IMR-90 (cell line): ENCODE measurements at regions not wholly inside any gene's neighbourhood (a gene's known extent, or its start where the extent isn't known, plus 50 kb on each side); places are given as distances from the start of the nearest gene placed in this dataset.

ENCODE experiments used
- POLR2A ChIP-seq: IDR thresholded peaks from 2 replicates; pipeline ENCODE4 v1.6.1; 2012; ENCODE audit warnings: mild to moderate bottlenecking, low read depth, low read length
- RAD21 ChIP-seq: IDR thresholded peaks from 2 replicates; pipeline ENCODE4 v1.6.1; 2012; ENCODE audit warnings: low read length, improper control_type of control experiment
- TF ChIP-seq, protein P1 (sequence below): conservative IDR thresholded peaks from 2 replicates; pipeline ENCODE4 v1.5.1; 2012; ENCODE audit warnings: mild to moderate bottlenecking, low read depth, low read length, improper control_type of control experiment

DNA sequence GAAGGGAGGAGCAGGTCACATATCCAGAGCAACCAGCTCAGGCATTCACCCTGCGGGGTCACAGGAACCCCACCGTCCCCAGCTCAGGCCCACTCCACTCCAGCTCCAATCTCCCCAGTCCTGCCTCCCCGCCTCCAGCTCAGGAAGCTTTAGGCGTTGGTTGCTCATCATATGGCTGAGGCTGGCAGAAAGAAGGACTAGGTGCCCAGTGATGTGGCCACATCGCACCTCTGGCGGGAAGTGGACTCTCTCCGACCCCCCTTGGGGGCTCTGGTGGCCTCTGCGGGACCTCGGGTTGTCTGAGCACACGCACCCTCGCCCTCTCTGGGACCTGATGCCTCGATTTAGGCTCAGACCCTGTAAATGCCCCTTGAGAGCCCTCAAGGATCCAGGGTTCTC, 187.7 kb downstream of the ZFP36L2 start:
- TF ChIP-seq POLR2A (no peak), RAD21 (no peak)
- TF ChIP-seq, protein P1, sequence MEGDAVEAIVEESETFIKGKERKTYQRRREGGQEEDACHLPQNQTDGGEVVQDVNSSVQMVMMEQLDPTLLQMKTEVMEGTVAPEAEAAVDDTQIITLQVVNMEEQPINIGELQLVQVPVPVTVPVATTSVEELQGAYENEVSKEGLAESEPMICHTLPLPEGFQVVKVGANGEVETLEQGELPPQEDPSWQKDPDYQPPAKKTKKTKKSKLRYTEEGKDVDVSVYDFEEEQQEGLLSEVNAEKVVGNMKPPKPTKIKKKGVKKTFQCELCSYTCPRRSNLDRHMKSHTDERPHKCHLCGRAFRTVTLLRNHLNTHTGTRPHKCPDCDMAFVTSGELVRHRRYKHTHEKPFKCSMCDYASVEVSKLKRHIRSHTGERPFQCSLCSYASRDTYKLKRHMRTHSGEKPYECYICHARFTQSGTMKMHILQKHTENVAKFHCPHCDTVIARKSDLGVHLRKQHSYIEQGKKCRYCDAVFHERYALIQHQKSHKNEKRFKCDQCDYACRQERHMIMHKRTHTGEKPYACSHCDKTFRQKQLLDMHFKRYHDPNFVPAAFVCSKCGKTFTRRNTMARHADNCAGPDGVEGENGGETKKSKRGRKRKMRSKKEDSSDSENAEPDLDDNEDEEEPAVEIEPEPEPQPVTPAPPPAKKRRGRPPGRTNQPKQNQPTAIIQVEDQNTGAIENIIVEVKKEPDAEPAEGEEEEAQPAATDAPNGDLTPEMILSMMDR = no peak
